LNCAP (cell line): ENCODE measurements at regions not wholly inside any gene's neighbourhood (a gene's known extent, or its start where the extent isn't known, plus 50 kb on each side); places are given as distances from the start of the nearest gene placed in this dataset.

ENCODE experiments used
- TF ChIP-seq, protein P1 (sequence below): fragments of 450-650 bp; IDR thresholded peaks from 2 replicates; pipeline ENCODE4 v1.5.1; 2017; ENCODE audit warnings: mild to moderate bottlenecking

DNA sequence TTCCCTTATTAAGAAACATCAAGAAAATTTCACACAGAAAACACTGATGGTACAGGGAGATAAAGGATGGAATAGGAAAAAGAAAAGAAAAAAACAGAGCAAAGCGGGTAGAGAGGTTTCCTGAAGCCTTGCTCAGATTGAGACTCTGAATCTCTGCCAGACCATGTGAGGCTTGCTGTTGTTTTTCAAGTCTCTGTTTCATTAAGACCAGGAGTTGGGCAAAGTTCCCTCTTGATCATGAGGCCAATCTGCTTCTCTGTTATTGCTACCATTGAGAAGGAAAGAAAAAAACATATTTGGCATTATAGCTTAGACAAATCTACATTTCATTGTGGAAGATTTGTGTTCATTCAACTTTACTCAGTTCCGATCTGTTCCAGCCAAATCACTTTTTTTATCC lies 201.6 kb upstream of the SOX9 start:
- TF ChIP-seq, protein P1, sequence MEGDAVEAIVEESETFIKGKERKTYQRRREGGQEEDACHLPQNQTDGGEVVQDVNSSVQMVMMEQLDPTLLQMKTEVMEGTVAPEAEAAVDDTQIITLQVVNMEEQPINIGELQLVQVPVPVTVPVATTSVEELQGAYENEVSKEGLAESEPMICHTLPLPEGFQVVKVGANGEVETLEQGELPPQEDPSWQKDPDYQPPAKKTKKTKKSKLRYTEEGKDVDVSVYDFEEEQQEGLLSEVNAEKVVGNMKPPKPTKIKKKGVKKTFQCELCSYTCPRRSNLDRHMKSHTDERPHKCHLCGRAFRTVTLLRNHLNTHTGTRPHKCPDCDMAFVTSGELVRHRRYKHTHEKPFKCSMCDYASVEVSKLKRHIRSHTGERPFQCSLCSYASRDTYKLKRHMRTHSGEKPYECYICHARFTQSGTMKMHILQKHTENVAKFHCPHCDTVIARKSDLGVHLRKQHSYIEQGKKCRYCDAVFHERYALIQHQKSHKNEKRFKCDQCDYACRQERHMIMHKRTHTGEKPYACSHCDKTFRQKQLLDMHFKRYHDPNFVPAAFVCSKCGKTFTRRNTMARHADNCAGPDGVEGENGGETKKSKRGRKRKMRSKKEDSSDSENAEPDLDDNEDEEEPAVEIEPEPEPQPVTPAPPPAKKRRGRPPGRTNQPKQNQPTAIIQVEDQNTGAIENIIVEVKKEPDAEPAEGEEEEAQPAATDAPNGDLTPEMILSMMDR = no peak

DNA sequence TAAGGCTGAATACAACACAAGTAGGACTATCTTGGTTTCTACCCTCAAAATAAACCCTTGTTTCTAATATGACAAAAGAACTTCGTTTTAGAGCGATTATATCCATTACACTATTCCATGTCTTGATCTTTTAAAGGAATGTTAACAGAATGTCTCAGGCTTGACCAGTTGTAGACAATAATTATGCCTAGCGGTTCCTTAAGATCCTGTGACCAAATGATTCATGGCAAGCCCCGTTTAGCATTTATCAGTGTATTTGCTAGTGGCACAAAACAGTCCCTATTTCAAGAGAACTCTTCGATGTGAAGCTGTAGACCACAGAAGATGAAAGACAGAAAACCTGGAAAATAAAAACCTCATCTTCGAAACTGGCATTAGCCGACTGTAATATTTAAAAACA lies 200.9 kb upstream of the SOX9 start:
- TF ChIP-seq, protein P1 = no peak

DNA sequence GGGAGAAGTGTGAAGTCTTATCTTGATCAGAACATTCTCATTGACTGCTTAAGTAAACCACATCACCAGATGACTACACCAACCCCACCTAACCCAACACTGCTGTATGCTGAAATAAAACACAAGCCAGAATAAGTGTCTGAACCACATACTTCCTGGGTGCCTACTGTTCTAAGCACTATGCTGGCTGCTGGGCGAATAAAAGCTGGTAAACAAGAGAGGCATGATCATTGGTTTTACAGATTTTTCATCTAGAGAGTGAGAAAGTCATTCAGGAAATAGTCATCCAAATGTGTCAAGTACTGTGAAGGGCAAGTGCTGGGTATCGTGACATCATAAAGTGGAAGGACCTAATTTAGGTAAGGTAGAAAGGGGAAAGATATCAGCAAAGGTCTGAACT lies 199.0 kb upstream of the SOX9 start:
- TF ChIP-seq, protein P1 = no peak

DNA sequence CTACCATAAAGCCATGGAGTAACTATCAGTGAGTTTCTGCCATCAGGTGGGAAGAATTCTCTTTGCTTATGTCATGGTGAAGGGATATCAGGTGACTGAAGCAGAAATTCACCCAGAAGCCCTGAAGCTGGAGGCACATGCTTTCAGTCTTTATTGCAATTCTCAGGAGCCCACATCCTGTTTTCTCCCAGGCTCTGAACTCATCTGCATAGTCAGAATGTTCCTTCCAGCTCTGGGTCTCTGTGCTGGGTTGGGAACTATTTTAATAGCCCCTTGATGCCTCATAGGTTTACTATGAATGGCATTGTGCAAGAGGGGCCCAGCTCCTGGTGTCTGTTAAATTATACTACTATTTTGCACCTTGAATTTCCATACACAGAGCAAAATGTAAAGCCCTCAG lies 198.4 kb upstream of the SOX9 start:
- TF ChIP-seq, protein P1 = no peak

DNA sequence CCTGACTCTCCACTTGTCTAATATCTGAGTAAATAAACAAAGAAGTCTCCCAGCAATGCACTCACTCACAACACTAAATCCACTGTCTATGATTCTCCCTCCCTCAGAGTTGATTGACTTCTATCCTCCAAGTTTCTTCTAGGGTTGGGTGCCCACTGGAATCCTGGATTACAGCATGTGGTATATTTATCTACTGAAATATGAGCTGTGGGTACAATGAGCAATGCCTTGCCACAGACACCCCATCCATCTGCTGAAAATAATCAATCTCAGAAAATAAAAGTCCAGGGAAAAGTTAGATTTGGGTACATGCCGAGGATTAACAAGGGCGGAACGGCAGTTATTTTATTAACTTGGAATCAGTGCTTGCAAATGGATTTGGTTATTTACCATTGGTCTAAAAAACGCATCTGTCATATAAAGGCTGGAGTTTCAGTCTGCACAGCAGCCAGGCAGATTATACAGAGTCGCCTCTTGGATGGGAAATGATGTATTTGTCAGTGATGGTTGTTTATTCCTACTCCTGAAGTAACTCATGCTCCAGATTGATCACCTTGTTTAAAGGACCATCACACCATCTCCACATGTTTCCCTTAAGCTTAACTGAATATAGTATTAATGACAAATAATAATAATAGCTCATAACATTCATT lies 193.9 kb upstream of the SOX9 start:
- TF ChIP-seq, protein P1 = no peak

DNA sequence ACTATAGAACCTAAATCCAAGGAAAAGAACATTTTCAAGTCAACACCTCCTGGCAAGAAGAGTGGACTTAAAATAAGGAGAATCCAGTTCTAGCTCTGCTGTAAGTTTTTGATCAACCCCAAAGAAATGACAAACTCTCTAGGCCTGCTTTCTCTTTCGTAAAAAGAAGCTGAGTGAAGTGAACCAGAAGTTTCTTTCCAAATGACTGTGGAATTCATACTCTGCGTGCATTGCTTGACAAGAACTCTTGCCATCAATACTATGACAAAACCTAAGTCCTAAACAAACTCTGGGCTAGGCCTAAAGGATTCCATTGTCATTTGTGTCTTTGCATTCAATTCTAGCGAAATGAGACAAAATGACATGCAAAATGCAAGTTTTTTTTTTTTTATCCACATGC lies 187.5 kb upstream of the SOX9 start:
- TF ChIP-seq, protein P1 = no peak

DNA sequence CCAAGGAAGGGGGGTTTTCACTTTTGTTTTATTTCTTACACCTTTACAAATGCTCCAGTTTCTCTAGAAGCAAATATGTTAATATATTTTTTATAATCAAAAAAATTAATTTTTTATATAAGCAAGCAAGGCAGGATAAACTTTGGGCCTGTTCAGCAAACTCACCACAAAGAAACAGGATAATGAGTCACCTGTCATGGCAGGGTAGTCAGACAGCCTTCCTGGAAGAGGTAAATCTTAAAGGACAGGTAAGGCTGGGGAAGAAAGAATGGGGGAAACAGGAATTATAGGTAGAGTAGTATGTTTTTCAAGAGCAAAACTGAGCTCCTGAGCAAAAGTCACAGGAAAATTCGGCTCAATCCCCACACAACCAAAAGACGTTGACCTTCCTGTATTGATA lies 186.3 kb upstream of the SOX9 start:
- TF ChIP-seq, protein P1 = no peak

DNA sequence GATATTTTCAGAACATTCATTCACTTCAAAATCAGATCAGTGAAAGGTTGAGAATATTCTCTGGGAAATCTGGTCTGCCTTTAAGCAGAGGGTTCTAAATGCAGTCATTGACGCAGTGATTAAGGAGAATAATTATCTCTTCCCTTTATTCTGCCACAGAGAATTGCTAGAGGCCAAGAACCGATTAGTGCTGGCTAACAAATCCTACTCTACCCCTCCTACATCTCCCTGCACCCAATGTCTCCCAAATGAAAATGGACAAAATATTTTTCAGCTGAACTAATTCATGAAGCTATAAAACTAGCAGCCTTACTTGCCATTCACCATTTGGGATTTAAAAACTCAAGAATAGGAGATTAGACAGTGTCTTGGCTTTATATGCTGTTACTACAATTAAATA lies 185.5 kb upstream of the SOX9 start:
- TF ChIP-seq, protein P1 = no peak
